Transverse colon (tissue), 4 donors: ENCODE measurements at regions not wholly inside any gene's neighbourhood (a gene's known extent, or its start where the extent isn't known, plus 50 kb on each side); places are given as distances from the start of the nearest gene placed in this dataset.
"Not testable (repeated sequence)": the region's sequence is repeated elsewhere in the genome, so short reads cannot be mapped to it uniquely, and the experiment has no call there.

Source experiments
- DNase-seq: peaks from one replicate; pipeline ENCODE4 v3.0.0-alpha.2; 2019
- H3K27ac ChIP-seq, 4 donors: fragments of 200-600 bp; sonication (generic); 2 replicates each; pipeline ENCODE4 v1.5.1; 2016 to 2018; ENCODE audit warnings: inconsistent platforms in 4 of 4
- H3K27me3 ChIP-seq: fragments of 200-600 bp; sonication (generic); 2 replicates; pipeline ENCODE4 v1.5.1; 2017; ENCODE audit warnings: inconsistent platforms
- H3K36me3 ChIP-seq, 4 donors: fragments of 200-600 bp; sonication (generic); 2 replicates each; pipeline ENCODE4 v1.5.1; 2017 to 2019; ENCODE audit warnings: inconsistent platforms in 4 of 4
- H3K4me1 ChIP-seq, 4 donors: fragments of 200-600 bp; sonication (generic); 2 replicates each; pipeline ENCODE4 v1.5.1; 2017 to 2020; ENCODE audit warnings: inconsistent platforms in 4 of 4
- H3K4me3 ChIP-seq, 4 donors: fragments of 200-600 bp; sonication (generic); 1 replicate in 1 of 4; 2 replicates in 3 of 4; pipeline versions ENCODE4 v1.5.1 to v1.6.1; 2017 to 2019; ENCODE audit warnings: inconsistent platforms in 4 of 4
- H3K9me3 ChIP-seq, 2 donors: fragments of 200-600 bp; sonication (generic); 2 replicates each; pipeline ENCODE4 v1.5.1; 2017 to 2019; ENCODE audit warnings: inconsistent platforms in 2 of 2
- CTCF ChIP-seq, 5 experiments: fragments of 200-600 bp in 3 of 5; fragments of 450-650 bp in 2 of 5; sonication (generic) in 3 of 5; IDR thresholded peaks; 1 replicate in 2 of 5; 2 replicates in 3 of 5; pipeline ENCODE4 v1.5.1; 2016 to 2017; ENCODE audit warnings: antibody characterized with exemption in 5 of 5, inconsistent platforms in 3 of 5, mild to moderate bottlenecking in 2 of 5, moderate library complexity in 1 of 5
- EP300 ChIP-seq: sonication (generic); formaldehyde crosslinking; IDR thresholded peaks from one replicate; pipeline ENCODE4 v1.6.1; 2017; ENCODE audit warnings: antibody characterized with exemption, low read depth
- POLR2A ChIP-seq: fragments of 450-650 bp; IDR thresholded peaks from one replicate; pipeline ENCODE4 v1.6.1; 2016; ENCODE audit warnings: antibody characterized with exemption, mild to moderate bottlenecking, moderate library complexity
- POLR2AphosphoS5 ChIP-seq, 3 donors: sonication (generic); formaldehyde crosslinking; IDR thresholded peaks; one replicate each; pipeline ENCODE4 v1.6.1; 2016; ENCODE audit warnings: antibody characterized with exemption in 3 of 3
- WGBS, 2 donors: methylation state at CpG; one replicate each; pipeline ENCODE4 v1.1.5; 2018; ENCODE audit warnings: low coverage in 1 of 2; 5-methylcytosine and 5-hydroxymethylcytosine counted together
- in situ Hi-C, 4 donors: fragments of 200-750 bp; cut with MboI; loops; one replicate each; pipeline versions ENCODE4 v1.15.0 to v1.15.1; 2017; ENCODE audit warnings: low sequenced_read_pairs in 3 of 4, low pct_ligation_motif_present in 1 of 4, low pct_unique_long_range_greater_than_20kb in 1 of 4
- intact Hi-C: fragments of 100-400 bp; cut with DNase I; formaldehyde crosslinking; loops from one replicate; pipeline ENCODE4 v1.15.1; 2023; ENCODE audit warnings: low total_unique reads

GRCh38 chr1:104212239-104212638 is 462.5 kb downstream of the AMY1C start:
- intact Hi-C loops: no loop called here
- no peak overlapping the region for H3K27ac ChIP-seq
- H3K4me3 ChIP-seq: no peak overlapping the region
- no peaks in the 10 kb centered on the region for H3K27me3 ChIP-seq
- no peaks in the 10 kb centered on the region for H3K4me1 ChIP-seq
- no peaks in the 10 kb centered on the region for H3K9me3 ChIP-seq
- 85 to 100% methylated on average over 1 of the region's 1 CpG for WGBS, 2 donors
- DNase-seq: no peak
- TF ChIP-seq EP300: no peak
- TF ChIP-seq POLR2A: no peak
- no peak for TF ChIP-seq POLR2AphosphoS5 (IDR thresholded peaks at IDR 0.05)
- TF ChIP-seq CTCF (IDR thresholded peaks at IDR 0.05): no peak
- in situ Hi-C loops: no loop called here
- no peaks in the 10 kb centered on the region for H3K36me3 ChIP-seq

GRCh38 chr1:104217395-104217986 is 467.8 kb downstream of the AMY1C start:
- in situ Hi-C loops, DNase-seq, H3K27me3 ChIP-seq, intact Hi-C loops, H3K4me3 ChIP-seq, H3K27ac ChIP-seq, H3K9me3 ChIP-seq, H3K36me3 ChIP-seq, H3K4me1 ChIP-seq: not testable (repeated sequence)
- 89% methylated on average over 18 of the region's 28 CpGs; no CpG with 5 or more reads in 1 of the 2 donors for WGBS, 2 donors

GRCh38 chr1:104229860-104230259 is 480.2 kb downstream of the AMY1C start:
- in situ Hi-C loops: no loop called here
- H3K27ac ChIP-seq: no peak overlapping the region
- H3K9me3 ChIP-seq: no peaks in the 10 kb centered on the region
- H3K4me3 ChIP-seq: no peak overlapping the region
- 32 to 48% methylated on average over 3 of the region's 3 CpGs for WGBS, 2 donors
- intact Hi-C loops: no loop called here
- H3K4me1 ChIP-seq: no peaks in the 10 kb centered on the region
- TF ChIP-seq POLR2AphosphoS5 (IDR thresholded peaks at IDR 0.05) (no peak), POLR2A (no peak), EP300 (no peak), CTCF (IDR thresholded peaks at IDR 0.05) (no peak)
- no peak for DNase-seq
- H3K36me3 ChIP-seq: no peaks in the 10 kb centered on the region
- no peaks in the 10 kb centered on the region for H3K27me3 ChIP-seq

GRCh38 chr1:104231676-104232075 is 482.0 kb downstream of the AMY1C start:
- WGBS, 2 donors: 47 to 71% methylated on average over 3 to 4 of the region's 4 CpGs
- Histone ChIP-seq H3K27me3 (no peaks in the 10 kb centered on the region), H3K36me3 (no peaks in the 10 kb centered on the region), H3K4me1 (no peaks in the 10 kb centered on the region), H3K27ac (no peak overlapping the region), H3K9me3 (no peaks in the 10 kb centered on the region), H3K4me3 (no peak overlapping the region)
- no peak for TF ChIP-seq EP300
- no peak for TF ChIP-seq POLR2A
- no peak for TF ChIP-seq CTCF (IDR thresholded peaks at IDR 0.05)
- no peak for TF ChIP-seq POLR2AphosphoS5 (IDR thresholded peaks at IDR 0.05)
- in situ Hi-C loops: no loop called here
- no peak for DNase-seq
- intact Hi-C loops: no loop called here

GRCh38 chr1:104235141-104235540 is 485.4 kb downstream of the AMY1C start:
- Histone ChIP-seq H3K27ac (no peak overlapping the region), H3K4me1 (no peaks in the 10 kb centered on the region), H3K4me3 (no peak overlapping the region), H3K9me3 (no peaks in the 10 kb centered on the region), H3K36me3 (no peaks in the 10 kb centered on the region), H3K27me3 (no peaks in the 10 kb centered on the region)
- TF ChIP-seq CTCF (IDR thresholded peaks at IDR 0.05) (no peak), POLR2A (no peak), EP300 (no peak), POLR2AphosphoS5 (IDR thresholded peaks at IDR 0.05) (no peak)
- in situ Hi-C loops (no loop called here), intact Hi-C loops (no loop called here)
- 24 to 47% methylated on average over 3 of the region's 3 CpGs for WGBS, 2 donors
- DNase-seq: no peak
